ENCODE measurements at regions not wholly inside any gene's neighbourhood (a gene's known extent, or its start where the extent isn't known, plus 50 kb on each side); places are given as distances from the start of the nearest gene placed in this dataset.

DNA sequence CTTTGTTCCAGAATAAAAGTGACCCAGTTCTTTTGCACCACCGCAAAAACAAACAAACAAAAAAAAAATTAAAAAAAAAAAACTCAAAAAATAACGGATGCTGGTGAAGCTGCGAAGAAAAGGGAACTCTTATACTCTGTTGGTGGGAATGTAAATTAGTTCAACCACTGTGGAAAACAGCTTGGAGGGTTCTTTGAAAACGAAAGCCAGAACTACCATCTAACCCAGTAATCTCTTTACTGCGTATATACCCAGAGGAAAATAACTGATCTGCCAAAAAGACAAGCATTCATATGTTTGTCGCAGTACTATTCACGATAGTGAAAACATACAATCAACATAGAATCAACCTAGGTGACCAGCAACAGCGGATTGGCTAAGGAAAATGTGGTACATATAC is 298.9 kb upstream of the CBLB start:
- no peak for TF ChIP-seq GABPA (IDR thresholded peaks at IDR 0.05 in 1 of 2, conservative IDR thresholded peaks at IDR 0.05 in 1 of 2)
- TF ChIP-seq, protein P1, sequence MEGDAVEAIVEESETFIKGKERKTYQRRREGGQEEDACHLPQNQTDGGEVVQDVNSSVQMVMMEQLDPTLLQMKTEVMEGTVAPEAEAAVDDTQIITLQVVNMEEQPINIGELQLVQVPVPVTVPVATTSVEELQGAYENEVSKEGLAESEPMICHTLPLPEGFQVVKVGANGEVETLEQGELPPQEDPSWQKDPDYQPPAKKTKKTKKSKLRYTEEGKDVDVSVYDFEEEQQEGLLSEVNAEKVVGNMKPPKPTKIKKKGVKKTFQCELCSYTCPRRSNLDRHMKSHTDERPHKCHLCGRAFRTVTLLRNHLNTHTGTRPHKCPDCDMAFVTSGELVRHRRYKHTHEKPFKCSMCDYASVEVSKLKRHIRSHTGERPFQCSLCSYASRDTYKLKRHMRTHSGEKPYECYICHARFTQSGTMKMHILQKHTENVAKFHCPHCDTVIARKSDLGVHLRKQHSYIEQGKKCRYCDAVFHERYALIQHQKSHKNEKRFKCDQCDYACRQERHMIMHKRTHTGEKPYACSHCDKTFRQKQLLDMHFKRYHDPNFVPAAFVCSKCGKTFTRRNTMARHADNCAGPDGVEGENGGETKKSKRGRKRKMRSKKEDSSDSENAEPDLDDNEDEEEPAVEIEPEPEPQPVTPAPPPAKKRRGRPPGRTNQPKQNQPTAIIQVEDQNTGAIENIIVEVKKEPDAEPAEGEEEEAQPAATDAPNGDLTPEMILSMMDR (IDR thresholded peaks at IDR 0.05; ENCODE audit: low read depth, low read length, missing input control), result no peak
- TF ChIP-seq, protein P2, sequence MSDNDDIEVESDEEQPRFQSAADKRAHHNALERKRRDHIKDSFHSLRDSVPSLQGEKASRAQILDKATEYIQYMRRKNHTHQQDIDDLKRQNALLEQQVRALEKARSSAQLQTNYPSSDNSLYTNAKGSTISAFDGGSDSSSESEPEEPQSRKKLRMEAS (IDR thresholded peaks at IDR 0.05), result no peak
- no peak for TF ChIP-seq TAF1 (conservative IDR thresholded peaks at IDR 0.05)
- TF ChIP-seq, protein P3, sequence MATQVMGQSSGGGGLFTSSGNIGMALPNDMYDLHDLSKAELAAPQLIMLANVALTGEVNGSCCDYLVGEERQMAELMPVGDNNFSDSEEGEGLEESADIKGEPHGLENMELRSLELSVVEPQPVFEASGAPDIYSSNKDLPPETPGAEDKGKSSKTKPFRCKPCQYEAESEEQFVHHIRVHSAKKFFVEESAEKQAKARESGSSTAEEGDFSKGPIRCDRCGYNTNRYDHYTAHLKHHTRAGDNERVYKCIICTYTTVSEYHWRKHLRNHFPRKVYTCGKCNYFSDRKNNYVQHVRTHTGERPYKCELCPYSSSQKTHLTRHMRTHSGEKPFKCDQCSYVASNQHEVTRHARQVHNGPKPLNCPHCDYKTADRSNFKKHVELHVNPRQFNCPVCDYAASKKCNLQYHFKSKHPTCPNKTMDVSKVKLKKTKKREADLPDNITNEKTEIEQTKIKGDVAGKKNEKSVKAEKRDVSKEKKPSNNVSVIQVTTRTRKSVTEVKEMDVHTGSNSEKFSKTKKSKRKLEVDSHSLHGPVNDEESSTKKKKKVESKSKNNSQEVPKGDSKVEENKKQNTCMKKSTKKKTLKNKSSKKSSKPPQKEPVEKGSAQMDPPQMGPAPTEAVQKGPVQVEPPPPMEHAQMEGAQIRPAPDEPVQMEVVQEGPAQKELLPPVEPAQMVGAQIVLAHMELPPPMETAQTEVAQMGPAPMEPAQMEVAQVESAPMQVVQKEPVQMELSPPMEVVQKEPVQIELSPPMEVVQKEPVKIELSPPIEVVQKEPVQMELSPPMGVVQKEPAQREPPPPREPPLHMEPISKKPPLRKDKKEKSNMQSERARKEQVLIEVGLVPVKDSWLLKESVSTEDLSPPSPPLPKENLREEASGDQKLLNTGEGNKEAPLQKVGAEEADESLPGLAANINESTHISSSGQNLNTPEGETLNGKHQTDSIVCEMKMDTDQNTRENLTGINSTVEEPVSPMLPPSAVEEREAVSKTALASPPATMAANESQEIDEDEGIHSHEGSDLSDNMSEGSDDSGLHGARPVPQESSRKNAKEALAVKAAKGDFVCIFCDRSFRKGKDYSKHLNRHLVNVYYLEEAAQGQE (IDR thresholded peaks at IDR 0.05), result no peak
- no peak for TF ChIP-seq JUND (IDR thresholded peaks at IDR 0.05)
- TF ChIP-seq YY1 (IDR thresholded peaks at IDR 0.05), result no peak
- TF ChIP-seq RXRA (IDR thresholded peaks at IDR 0.05), result no peak
- TF ChIP-seq, protein P4, sequence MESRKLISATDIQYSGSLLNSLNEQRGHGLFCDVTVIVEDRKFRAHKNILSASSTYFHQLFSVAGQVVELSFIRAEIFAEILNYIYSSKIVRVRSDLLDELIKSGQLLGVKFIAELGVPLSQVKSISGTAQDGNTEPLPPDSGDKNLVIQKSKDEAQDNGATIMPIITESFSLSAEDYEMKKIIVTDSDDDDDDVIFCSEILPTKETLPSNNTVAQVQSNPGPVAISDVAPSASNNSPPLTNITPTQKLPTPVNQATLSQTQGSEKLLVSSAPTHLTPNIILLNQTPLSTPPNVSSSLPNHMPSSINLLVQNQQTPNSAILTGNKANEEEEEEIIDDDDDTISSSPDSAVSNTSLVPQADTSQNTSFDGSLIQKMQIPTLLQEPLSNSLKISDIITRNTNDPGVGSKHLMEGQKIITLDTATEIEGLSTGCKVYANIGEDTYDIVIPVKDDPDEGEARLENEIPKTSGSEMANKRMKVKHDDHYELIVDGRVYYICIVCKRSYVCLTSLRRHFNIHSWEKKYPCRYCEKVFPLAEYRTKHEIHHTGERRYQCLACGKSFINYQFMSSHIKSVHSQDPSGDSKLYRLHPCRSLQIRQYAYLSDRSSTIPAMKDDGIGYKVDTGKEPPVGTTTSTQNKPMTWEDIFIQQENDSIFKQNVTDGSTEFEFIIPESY (IDR thresholded peaks at IDR 0.05), result no peak
- TF ChIP-seq SP1 (IDR thresholded peaks at IDR 0.05), result no peak
- TF ChIP-seq EGR1 (IDR thresholded peaks at IDR 0.05; ENCODE audit: low read depth in 2 of 2), result no peak
- TF ChIP-seq RAD21 (IDR thresholded peaks at IDR 0.05), result no peak
- TF ChIP-seq FOXA1 (IDR thresholded peaks at IDR 0.05), result no peak
- TF ChIP-seq, protein P5, sequence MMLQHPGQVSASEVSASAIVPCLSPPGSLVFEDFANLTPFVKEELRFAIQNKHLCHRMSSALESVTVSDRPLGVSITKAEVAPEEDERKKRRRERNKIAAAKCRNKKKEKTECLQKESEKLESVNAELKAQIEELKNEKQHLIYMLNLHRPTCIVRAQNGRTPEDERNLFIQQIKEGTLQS (IDR thresholded peaks at IDR 0.05), result no peak

Data from liver (tissue), 3 donors.